CD1c-positive myeloid dendritic cell (primary cell): ENCODE measurements at regions not wholly inside any gene's neighbourhood (a gene's known extent, or its start where the extent isn't known, plus 50 kb on each side); places are given as distances from the start of the nearest gene placed in this dataset.

Experiments used
- DNase-seq: peaks from one replicate; pipeline ENCODE4 v3.0.0-alpha.2; 2016; ENCODE audit errors: extremely low spot score

DNA sequence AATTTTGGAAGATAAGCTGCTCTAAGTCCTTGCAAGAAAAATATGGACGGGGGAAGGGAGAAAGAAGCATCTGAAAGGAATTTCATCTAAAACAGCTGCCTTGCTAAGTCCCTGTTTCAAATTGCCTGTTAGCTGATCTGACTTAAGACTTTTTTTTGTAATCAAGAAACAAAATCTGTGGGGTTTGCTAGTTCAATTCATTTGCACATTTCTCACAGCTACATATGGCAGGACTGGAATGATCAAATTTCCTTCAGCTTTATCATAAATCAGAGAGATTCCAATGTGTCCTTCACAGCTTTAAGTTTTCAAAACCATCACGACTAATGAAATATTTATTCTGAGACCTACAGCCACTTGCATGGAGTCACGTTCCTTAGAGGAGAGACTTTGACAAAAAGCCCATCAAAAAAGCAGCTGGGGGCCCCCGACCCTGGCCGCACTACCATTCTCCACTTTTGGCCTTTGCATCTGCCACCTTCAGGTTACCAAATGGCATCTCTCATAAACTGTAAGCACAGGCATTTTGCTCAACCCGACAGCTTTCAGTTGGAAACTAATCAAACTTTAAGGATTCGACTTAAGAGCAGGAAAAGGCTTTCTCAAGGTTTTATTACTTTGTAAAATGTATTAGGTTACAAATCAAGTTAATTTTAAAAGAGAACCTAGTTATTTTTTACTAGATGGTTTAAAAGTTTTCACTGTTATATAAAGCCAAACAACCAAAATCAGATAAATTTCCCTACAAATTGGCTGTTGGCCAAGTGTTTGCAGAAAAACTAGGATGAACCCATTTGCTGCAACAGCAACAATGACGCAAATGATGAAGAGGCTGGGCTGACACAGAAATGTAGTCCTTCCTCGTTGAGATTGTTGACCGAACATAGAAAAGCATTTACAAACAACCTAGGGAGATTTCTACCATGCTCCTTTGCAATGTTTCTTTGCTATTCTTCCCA lies 100.4 kb upstream of the RND3 start:
- DNase-seq, result no peak

DNA sequence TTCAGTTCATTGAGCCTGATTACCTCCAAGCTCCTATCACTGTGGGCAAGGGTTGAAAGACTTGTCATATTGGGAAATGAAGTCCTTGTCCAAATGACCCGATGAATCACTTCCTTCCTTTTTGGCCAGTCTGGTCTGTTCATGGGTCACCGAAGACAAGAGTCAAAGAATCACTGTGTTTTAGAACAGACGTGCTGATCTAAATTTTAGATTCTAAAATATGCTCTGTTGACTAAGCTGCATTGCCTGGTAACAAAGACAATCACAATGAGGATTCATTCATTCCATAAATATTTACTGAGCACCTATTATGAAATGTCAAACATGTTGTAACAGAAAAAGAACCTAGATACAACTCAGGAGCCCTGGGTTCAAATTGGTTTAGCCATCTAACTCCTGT lies 99.4 kb upstream of the RND3 start:
- no peak for DNase-seq

DNA sequence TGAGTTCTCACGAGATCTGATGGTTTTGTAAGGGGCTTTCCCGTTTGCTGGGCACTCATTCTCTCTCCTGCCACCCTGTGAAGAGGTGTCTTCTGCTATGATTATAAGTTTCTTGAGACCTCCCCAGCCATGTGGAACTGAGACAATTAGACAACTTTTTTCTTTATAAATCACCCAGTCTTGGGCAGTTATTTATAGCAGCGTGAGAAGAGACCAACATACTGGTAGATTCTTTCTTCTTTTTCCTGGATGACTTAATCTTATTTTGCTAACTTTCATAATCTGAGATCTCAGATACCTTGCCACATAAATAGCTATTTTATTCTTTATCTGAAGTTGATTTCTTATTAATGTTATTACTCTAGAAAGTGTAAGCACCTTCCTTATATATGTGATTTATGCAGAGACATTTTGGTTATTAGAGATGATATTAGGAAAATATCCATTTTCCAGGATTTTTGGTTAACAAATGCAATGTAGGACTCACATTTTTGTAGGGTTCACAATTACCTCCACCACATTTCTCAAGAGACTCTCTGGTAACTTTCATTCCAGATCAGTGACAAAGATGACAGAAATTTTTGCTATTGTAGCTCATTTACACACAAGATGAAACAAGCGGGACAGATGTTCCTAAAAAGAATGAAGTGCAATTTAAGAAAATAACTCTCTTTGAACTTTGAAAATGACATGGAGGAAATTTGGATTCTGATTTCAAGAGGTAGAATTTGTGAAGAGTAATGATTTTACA lies 97.9 kb upstream of the RND3 start:
- no peak for DNase-seq

DNA sequence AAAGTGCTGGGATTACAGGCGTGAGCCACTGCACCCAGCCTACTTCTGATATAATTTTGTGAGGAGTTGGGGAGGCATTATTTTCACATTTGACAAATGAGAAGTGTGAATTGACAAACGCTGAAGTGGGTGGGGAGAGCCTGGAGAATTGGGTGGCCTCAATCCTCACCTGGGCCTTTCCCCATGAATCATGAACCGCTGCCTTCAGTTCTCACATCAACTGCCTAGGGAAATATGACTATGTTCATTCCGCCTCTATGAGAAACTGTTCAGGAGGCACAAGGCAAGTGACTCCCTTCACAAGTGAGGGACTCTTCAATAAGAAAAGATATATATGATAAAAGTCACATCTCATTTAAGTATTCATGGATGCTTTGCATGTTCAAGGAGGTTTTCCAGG lies 96.6 kb upstream of the RND3 start:
- no peak for DNase-seq

DNA sequence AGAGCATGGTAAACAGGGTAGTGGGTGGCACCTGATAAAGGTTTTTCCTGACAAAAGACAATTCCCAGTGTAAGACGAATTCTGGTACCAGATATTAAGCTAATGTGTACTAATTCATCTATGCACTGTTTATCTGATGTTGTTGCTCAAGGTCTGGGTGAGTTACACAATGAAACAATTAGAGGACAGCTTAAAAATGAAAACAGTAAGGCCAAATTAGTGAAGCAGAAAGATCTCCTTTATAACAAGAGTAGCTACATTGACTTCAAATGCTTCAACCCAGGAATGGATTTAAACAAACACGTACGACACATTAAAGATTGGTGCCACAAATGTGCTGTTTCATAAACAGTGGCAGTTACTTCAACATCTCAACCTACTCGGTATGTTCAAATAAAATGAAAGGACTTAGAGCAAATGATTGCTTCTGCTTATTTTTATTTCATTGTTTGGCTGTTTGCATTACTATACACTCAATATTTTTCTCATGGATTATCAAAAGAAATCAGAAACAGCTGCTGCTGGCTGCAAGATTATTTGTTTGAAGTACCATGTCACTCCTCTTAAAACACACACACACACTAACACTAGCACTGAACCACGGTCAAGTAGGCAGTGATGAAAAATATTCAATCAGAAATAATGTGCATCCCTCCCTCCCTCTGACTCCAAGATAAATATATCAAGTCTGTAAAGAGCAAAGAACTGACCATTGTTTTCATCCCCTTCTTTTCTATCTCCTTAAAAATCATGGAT lies 94.4 kb upstream of the RND3 start:
- no peak for DNase-seq

DNA sequence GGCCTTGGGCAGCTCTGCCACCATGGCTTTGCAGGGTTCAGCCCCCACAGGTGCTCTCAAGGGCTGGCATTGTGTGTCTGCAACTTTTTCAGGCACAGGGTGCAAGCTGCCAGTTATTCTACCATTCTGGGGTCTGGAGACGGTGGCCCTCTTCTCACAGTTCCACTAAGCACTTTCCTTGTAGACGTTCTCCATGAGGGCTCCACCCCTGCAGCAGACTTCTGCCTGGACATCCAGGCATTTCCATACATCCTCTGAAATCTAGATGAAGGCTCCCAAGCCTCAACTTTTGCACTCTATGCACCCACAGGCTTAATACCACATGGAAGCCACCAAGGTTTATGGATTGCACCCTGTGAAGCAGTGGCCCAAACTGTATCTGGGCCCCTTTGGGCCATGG lies 91.0 kb upstream of the RND3 start:
- no peak for DNase-seq

DNA sequence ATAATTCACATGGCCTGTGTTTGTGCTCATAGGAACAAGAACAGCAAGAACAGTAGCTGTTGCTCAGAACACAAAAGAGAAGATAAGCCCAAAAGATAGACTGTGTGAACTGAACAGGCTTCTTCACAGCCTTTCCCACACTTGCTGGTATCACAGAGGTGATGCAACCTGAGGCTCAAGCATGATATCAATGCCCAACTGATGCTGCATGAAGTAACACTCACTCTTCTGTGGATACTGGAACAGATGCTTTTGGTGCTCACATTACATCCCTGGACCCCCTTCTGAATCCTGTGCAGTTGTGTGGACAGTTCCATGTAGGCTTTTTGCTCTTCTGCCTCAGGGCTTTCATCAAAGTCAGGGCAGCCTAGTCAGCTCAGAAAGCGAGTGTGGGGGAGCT lies 88.4 kb upstream of the RND3 start:
- no peak for DNase-seq

DNA sequence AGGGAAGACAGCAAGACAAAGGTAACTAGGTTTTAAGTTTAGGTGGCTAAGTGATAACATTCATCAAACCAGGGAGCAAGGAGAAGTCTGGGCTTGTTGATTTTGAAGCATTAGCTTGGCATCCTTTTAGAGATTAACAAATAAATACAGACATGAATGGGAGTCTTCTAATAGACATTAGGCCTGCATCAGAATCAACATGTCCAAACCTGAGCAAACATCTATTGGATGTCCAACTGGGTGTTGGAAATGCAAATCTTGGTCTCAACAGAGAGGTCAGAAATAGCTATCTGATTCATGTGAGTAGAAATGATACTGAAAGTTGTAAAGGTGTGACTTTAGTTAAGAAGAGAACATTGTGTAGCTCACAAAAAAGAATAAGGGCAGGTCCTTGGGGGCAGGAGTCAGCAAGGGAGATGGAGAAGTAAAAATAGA lies 85.5 kb upstream of the RND3 start:
- DNase-seq, result no peak

DNA sequence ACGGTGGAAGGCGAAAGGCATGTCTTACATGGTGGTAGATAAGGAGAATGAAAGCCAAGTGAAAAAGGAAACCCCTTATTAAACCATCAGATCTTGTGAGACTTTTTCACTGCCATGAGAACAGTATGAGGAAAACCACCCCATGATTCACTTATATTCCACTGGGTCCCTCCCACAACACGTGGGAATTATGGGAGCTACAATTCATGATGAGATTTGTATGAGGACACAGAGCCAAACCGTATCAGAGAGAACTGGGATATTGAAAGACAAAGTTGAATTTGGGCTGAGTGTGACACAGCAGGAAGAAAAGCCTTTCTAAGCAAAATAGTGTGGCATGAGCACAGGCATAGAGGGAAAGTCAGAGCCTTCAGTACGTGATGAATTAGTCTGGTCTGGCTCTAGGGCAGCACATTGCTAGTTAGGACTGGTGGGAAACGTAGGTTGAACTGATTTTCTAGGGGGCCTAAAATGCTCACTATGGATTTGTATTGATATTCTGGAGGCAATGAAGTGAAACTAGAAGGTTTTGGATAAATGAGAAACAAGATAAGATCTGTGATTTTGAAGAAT lies 84.8 kb upstream of the RND3 start:
- no peak for DNase-seq

DNA sequence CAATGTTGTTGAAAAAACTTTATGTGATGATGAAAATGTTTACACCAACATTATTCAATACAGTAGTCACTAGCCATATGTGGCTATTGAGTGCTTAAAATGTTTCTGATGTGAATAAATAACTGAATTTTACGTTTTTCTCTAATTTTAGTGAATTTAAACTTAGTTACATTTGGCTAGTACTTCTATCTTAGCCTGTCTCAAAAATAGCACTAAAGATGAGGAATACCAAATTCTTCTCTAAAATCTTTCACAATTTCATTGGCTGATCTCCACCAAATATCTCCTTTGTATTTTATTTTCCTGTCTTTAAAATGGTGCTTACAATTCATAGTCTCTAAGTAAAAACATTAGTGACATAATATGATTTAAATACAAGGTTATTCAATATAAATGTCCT lies 83.7 kb upstream of the RND3 start:
- no peak for DNase-seq

DNA sequence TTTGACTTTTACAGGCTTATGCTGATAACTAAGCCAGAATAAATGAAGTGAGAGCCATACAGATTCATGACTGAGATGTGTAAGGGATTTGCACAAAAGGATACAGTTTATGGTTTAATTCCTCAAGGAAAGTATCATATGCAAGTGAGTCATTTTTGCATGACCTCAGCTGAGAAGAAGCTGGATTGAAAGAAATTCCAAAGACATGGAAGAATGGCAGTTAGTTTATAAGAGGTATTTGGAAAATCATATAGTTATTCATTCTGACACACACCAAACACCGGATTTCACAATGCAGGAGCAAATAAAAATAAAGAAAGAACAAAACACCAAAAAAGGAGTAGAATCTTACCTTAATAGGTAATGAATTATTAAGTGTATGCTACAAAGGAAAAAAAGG lies 83.2 kb upstream of the RND3 start:
- DNase-seq, result no peak

DNA sequence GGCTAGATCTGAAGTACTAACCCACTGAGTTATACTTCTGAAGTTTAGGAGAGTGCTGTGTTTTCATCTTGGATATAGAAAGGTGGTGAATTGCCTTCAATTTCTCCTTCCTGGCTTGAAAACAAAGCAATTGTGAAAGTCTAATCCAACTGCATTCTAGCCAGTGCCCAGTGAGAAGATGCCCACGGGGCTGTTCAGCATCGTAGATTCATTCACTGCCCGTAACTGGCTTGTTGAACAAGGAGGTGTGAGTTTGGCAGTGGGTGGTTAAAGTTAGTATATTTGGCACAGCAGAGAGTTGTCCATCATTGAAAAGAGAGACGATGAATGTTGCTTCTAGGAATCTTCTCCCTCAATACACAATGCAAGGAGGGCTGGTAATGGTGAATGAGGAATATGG lies 82.3 kb upstream of the RND3 start:
- no peak for DNase-seq

DNA sequence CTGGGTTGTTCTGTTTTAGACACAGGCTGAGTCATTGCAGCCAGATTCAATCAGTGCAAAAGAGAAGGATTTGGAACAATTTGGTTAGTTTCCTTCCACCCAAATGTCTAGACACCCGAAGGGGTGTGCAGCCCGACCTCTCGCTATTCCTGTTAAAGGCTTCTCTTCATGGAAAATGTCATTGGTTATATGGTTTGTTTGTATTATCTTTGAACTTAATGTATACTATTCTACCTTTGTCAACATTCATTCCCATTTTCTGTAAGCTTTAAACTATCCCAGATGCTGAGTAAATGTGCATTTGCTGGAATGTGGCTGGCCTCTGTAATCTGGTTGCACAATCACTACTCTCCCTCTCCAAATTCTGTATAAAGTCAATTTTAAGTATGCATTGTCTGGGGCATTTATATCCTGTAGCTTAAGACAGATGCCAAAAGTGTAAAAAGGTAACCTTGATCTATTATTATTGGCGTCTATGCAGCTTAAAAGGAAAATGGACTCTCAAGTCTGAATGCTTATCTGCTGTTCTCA lies 80.4 kb upstream of the RND3 start:
- no peak for DNase-seq

DNA sequence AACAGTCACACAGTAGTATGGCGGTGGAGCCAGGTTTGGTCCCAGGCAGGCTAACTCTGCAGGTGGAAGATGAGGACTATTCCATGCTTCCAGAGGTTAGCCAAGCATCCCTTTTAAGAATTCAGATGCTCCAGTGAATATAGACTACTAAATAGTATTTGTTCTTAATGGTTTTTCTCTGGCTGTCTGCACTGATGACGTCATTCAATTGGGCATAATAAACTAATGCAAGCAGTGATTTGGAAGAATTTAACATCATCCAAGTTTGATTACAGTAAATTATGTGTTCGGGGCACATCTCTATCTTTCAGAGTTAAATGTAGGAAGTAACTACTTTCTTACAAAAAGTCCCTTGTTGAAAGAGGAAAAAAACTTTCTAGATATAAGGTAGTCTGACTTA lies 78.8 kb upstream of the RND3 start:
- DNase-seq, result no peak

DNA sequence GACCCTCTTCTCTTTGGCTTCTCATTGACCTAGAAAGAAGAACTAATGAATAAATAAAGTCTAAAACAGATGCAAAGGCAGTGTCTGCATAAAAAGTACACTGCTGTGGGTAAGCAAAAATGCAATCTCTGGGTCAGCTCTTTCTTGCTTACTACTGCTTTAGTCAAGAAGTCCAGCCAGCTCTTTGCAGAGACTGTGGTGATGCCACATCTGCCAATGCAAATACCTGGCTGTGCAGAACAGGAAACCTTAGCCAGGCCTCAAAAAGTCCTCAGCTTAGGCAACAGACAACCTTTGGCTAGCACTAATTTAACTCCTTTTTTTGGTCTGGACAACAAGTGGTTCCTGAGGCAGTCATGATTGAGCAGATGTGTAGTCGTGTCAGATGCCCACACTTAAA lies 73.6 kb upstream of the RND3 start:
- DNase-seq, result no peak

DNA sequence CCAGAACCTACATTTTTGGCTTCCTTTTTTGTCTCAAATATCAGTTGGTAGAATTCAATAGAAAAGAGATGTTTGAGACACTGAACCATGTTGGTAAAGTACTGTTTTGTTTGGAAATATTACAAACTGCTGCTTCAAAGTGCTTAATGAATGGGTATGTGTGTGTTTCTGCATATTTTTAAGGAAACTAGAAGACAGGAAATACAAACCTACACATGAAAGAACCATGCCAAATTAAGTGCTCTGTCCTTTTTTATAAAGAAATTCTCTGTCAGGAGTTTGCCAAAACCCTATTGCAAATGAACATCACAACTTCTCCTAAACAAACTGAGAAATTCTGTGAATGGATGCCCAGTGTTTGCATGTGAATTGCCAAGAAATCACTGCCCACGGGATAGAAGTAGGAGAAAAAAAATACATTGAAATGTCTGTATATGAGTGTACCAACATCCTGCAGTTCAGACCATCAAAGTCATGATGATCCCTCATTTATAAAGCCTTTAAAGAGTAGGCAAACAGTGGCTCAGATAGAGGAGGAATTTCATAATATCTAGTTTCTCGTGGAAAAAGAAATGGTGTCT lies 69.6 kb upstream of the RND3 start:
- DNase-seq, result no peak

DNA sequence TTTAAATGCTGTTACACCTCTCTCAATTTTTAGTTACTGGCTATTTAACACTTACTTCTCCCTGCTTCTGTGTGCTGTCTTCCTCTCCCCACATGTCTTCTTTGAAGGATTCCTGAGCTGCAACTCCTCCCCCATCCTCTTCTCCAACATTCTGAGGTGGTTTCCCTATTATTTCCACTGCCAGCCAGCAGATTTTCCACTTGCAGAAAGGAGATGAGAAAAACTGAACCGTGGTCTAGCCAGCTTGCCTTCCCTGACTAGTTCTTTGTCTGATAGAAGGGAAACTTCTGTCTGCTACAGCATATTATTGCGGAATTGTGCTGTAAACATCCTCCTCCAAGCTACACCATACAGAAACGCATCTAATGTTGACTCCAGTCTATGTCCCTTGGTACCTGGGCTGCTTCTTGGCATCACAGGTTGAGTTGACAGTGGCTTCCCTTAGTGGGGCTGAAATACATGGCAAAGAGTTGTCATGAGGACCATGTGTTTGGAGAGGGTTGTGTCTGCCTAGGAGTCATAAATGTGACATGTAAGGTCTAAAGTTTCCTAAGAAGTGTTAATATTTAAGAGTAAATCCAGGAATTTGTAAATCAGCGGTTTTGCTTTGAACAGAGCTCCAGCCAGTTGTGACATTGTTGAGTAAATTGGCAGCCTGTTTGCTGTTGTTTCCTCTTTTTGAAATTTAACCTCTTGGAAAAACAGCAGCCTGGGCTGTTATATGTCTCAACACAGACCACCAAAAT lies 68.3 kb upstream of the RND3 start:
- DNase-seq, result no peak

DNA sequence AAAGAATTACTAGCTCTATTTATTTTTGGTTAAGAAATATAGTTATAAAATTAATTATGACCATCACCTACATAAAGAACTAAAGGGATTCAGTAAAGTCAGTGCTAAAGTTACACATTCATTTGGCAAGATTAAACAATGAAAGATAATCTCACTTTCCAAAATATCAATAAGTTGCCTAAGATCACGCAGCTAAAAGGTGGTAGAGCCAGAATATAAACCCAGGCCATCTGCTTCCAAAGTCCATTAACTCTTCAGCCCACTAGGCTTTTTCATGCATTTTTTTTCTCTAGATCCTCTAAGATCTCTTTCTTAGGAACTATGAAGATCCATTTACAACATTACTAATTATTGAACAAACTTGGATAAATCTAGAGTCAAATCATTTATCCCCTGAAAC lies 66.6 kb upstream of the RND3 start:
- DNase-seq, result no peak

DNA sequence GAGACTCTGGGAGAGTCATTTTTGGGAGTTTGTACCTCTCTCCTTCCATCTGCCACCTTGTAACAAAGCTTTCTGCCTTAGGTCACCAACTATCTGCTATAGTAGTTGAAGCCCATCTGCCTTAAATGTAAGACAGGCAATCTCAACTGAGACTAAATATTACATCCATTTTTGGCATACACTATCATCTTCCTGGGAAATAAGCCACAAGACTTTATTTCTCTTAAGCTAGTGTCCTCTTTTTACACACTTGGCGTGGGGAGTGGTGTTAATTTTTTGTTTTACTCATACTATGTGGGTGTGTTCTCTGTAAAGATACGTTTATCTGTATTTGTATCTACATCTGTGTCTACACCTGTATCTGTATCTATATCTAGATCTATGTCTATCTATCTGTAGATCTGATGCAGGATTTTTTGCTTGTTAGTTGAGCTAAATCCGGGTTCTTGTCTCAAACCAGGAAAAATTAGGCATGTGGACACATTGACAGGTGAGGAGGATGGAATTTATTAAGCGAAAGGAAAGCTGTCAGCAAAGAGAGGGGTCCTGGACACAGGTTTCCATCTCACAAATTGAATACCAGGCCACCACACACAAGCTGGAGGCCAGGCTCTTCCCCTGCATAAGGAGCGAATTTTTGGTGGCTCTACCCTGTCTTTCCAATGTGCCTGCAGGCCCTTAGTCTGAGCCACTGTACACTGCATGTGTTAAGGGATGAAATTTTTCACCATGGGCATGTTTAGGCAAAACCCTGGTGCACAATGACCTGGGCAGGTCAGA lies 64.8 kb upstream of the RND3 start:
- no peak for DNase-seq

DNA sequence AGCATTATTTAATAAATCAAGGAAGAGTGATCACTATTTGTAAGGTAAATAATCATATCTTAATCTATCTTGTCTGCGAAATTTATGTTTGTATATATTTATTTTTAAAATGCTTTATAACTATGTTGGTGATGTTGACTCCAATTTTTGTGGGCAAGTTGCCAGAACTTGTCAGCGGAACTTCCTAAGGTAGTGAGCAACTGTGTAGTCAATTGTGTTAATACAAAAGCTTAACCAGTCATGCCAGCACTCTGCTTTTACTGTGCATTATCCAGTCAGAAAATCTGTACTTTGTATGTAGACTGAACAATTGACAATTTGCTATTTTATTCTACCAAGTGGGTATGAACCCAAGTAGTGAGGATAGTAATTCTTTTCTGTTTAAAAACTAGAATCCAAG lies 61.9 kb upstream of the RND3 start:
- DNase-seq, result no peak
